Uterus (tissue), 3 donors: ENCODE measurements at regions not wholly inside any gene's neighbourhood (a gene's known extent, or its start where the extent isn't known, plus 50 kb on each side); places are given as distances from the start of the nearest gene placed in this dataset.
"Not testable (repeated sequence)": the region's sequence is repeated elsewhere in the genome, so short reads cannot be mapped to it uniquely, and the experiment has no call there.

Source experiments
- DNase-seq, 2 donors: peaks; one replicate each; pipeline ENCODE4 v3.0.0-alpha.2; 2019 to 2020
- H3K27ac ChIP-seq, 2 donors: fragments of 200-600 bp; sonication (generic); 1 replicate in 1 of 2; 2 replicates in 1 of 2; pipeline ENCODE4 v1.5.1; 2016 to 2018
- H3K27me3 ChIP-seq, 2 donors: fragments of 200-600 bp; sonication (generic); one replicate each; pipeline ENCODE4 v1.5.1; 2018 to 2019; ENCODE audit warnings: control low read depth in 1 of 2
- H3K36me3 ChIP-seq, 2 donors: fragments of 200-600 bp; sonication (generic); one replicate each; pipeline ENCODE4 v1.5.1; 2019; ENCODE audit warnings: control low read depth in 1 of 2
- H3K4me1 ChIP-seq, 2 donors: fragments of 200-600 bp; sonication (generic); one replicate each; pipeline ENCODE4 v1.5.1; 2018 to 2019; ENCODE audit warnings: control low read depth in 1 of 2
- H3K4me3 ChIP-seq, 2 donors: fragments of 200-600 bp; sonication (generic); 1 replicate in 1 of 2; 2 replicates in 1 of 2; pipeline ENCODE4 v1.5.1; 2018 to 2019; ENCODE audit warnings: mild to moderate bottlenecking in 1 of 2
- H3K9me3 ChIP-seq, 2 donors: fragments of 200-600 bp; sonication (generic); one replicate each; pipeline ENCODE4 v1.5.1; 2019; ENCODE audit warnings: control low read depth in 1 of 2
- CTCF ChIP-seq, 4 experiments: fragments of 200-600 bp in 2 of 4; fragments of 450-650 bp in 2 of 4; sonication (generic) in 2 of 4; IDR thresholded peaks; one replicate each; pipeline ENCODE4 v1.5.1; 2016 to 2019; ENCODE audit warnings: antibody characterized with exemption in 4 of 4, mild to moderate bottlenecking in 2 of 4, moderate library complexity in 1 of 4
- POLR2A ChIP-seq, 2 donors: fragments of 450-650 bp; IDR thresholded peaks; one replicate each; pipeline ENCODE4 v1.6.1; 2016; ENCODE audit warnings: antibody characterized with exemption in 2 of 2, mild to moderate bottlenecking in 1 of 2, moderate library complexity in 1 of 2
- intact Hi-C: fragments of 100-400 bp; cut with DNase I; formaldehyde crosslinking; loops from one replicate; pipeline ENCODE4 v1.15.1; 2023; ENCODE audit warnings: low total_unique reads
- donor health status: DM: yes; HTN: yes; CAD: no.

GRCh38 chr11:109668973-109669634 lies 247.1 kb downstream of the C11orf87 start:
- no peak overlapping the region for H3K4me3 ChIP-seq
- no peak for TF ChIP-seq CTCF (IDR thresholded peaks at IDR 0.05)
- H3K9me3 ChIP-seq = no peaks in the 10 kb centered on the region
- no peak for DNase-seq
- no peaks in the 10 kb centered on the region for H3K27me3 ChIP-seq
- no peaks in the 10 kb centered on the region for H3K4me1 ChIP-seq
- H3K36me3 ChIP-seq = no peaks in the 10 kb centered on the region
- intact Hi-C loops = no loop called here
- no peak overlapping the region for H3K27ac ChIP-seq

- Histone ChIP-seq H3K9me3 (no peaks in the 10 kb centered on the region), H3K27ac (no peak overlapping the region), H3K4me3 (no peak overlapping the region), H3K27me3 (no peaks in the 10 kb centered on the region), H3K36me3 (no peaks in the 10 kb centered on the region), H3K4me1 (no peaks in the 10 kb centered on the region)
- intact Hi-C loops = no loop called here
- no peak for DNase-seq
- TF ChIP-seq CTCF (IDR thresholded peaks at IDR 0.05) (no peak), POLR2A (IDR thresholded peaks at IDR 0.05) (no peak)
These were observed 255.2 kb downstream of the C11orf87 start for GRCh38 chr11:109677231-109677630.

- DNase-seq = no peak
- no peaks in the 10 kb centered on the region for H3K4me1 ChIP-seq
- H3K36me3 ChIP-seq = no peaks in the 10 kb centered on the region
- intact Hi-C loops = no loop called here
- no peaks in the 10 kb centered on the region for H3K27me3 ChIP-seq
- H3K4me3 ChIP-seq = no peak overlapping the region
- TF ChIP-seq POLR2A (IDR thresholded peaks at IDR 0.05) = no peak
- no peak for TF ChIP-seq CTCF (IDR thresholded peaks at IDR 0.05)
- H3K27ac ChIP-seq = no peak overlapping the region
- H3K9me3 ChIP-seq = no peaks in the 10 kb centered on the region
These were observed 255.9 kb downstream of the C11orf87 start for GRCh38 chr11:109677876-109678275.

GRCh38 chr11:109680127-109680526 lies 258.1 kb downstream of the C11orf87 start:
- Histone ChIP-seq H3K36me3 (no peaks in the 10 kb centered on the region), H3K27me3 (no peaks in the 10 kb centered on the region), H3K27ac (no peak overlapping the region), H3K4me1 (no peaks in the 10 kb centered on the region), H3K4me3 (no peak overlapping the region), H3K9me3 (no peaks in the 10 kb centered on the region)
- no peak for DNase-seq
- no peak for TF ChIP-seq CTCF (IDR thresholded peaks at IDR 0.05)
- no peak for TF ChIP-seq POLR2A (IDR thresholded peaks at IDR 0.05)
- intact Hi-C loops = no loop called here

- not testable (repeated sequence) for H3K27ac ChIP-seq, H3K4me3 ChIP-seq, DNase-seq
These were observed 260.8 kb downstream of the C11orf87 start for GRCh38 chr11:109682788-109683187.

GRCh38 chr11:109695696-109696095 lies 273.7 kb downstream of the C11orf87 start:
- peaks cover 0 to 6% of the 10 kb centered on the region in 2 donors for H3K9me3 ChIP-seq
- no peak for TF ChIP-seq CTCF (IDR thresholded peaks at IDR 0.05)
- no peak for TF ChIP-seq POLR2A (IDR thresholded peaks at IDR 0.05)
- H3K4me3 ChIP-seq = no peak overlapping the region
- DNase-seq = no peak
- no peak overlapping the region for H3K27ac ChIP-seq
- no peaks in the 10 kb centered on the region for H3K4me1 ChIP-seq
- no peaks in the 10 kb centered on the region for H3K36me3 ChIP-seq
- intact Hi-C loops = no loop called here
- H3K27me3 ChIP-seq = no peaks in the 10 kb centered on the region

More at GRCh38 chr11:109682788-109683187, 260.8 kb downstream of the C11orf87 start:
- H3K4me1 ChIP-seq, H3K36me3 ChIP-seq, H3K27me3 ChIP-seq, intact Hi-C loops, H3K9me3 ChIP-seq: not testable (repeated sequence)
